ENCODE measurements at regions not wholly inside any gene's neighbourhood (a gene's known extent, or its start where the extent isn't known, plus 50 kb on each side); places are given as distances from the start of the nearest gene placed in this dataset.
A peak's percentile ranks its signal among the peaks of the same experiment; 100 is the strongest.

GRCh38 chr5:123807177-123807945, 295.4 kb downstream of the CSNK1G3 start:
- DNase-seq: peak in 1 of 5 donors; percentile 24
- Histone ChIP-seq H3K36me3 (no peaks in the 10 kb centered on the region), H3K27ac (peak overlapping the region in 10 of 12 donors; percentile 14 to 69 (median 42)), H3K27me3 (no peaks in the 10 kb centered on the region), H3K4me3 (no peak overlapping the region), H3K4me1 (peaks cover 6 to 48% (median 34%) of the 10 kb centered on the region in 12 donors), H3K9me3 (no peaks in the 10 kb centered on the region)
- WGBS, 4 donors: 41 to 54% (median 51%) methylated on average over 5 of the region's 5 CpGs
- no peak for TF ChIP-seq POLR2A (IDR thresholded peaks at IDR 0.05)
- TF ChIP-seq CTCF (IDR thresholded peaks at IDR 0.05): no peak
- intact Hi-C loops (cut with DNase I): loop anchor here in 2 of 10 donors (5.0 kb wide), 2 partner anchors 100 to 110 kb away; no protein-coding TSS in a partner anchor
- peak; percentile 75 to 82 (median 77) for ATAC-seq

- peak overlapping the region in 5 of 12 donors; percentile 48 to 69 (median 67) for H3K27ac ChIP-seq
Observed at GRCh38 chr5:123806644-123807043, 294.7 kb downstream of the CSNK1G3 start.

GRCh38 chr5:123805300-123805699, 293.3 kb downstream of the CSNK1G3 start:
- no peak for ATAC-seq
- Histone ChIP-seq H3K9me3 (no peaks in the 10 kb centered on the region), H3K27me3 (no peaks in the 10 kb centered on the region), H3K4me3 (no peak overlapping the region), H3K36me3 (no peaks in the 10 kb centered on the region), H3K27ac (no peak overlapping the region), H3K4me1 (peaks cover 5 to 39% (median 28%) of the 10 kb centered on the region in 12 donors)
- intact Hi-C loops (cut with DNase I): loop anchor here in 2 of 10 donors (5.0 kb wide), 2 partner anchors 98 to 108 kb away; no protein-coding TSS in a partner anchor
- no peak for DNase-seq
- TF ChIP-seq POLR2A (IDR thresholded peaks at IDR 0.05) (no peak), CTCF (IDR thresholded peaks at IDR 0.05) (no peak)

More at GRCh38 chr5:123806644-123807043, 294.7 kb downstream of the CSNK1G3 start:
- 48 to 62% (median 56%) methylated on average over 1 of the region's 1 CpG for WGBS, 4 donors
- H3K9me3 ChIP-seq: no peaks in the 10 kb centered on the region
- H3K27me3 ChIP-seq: no peaks in the 10 kb centered on the region
- DNase-seq (no peak), ATAC-seq (no peak)
- intact Hi-C loops (cut with DNase I): loop anchor here in 2 of 10 donors (5.0 kb wide), 2 partner anchors 99 to 109 kb away; no protein-coding TSS in a partner anchor
- TF ChIP-seq POLR2A (IDR thresholded peaks at IDR 0.05) (no peak), CTCF (IDR thresholded peaks at IDR 0.05) (no peak)
- H3K4me3 ChIP-seq: no peak overlapping the region
- no peaks in the 10 kb centered on the region for H3K36me3 ChIP-seq
- peaks cover 6 to 48% (median 34%) of the 10 kb centered on the region in 12 donors for H3K4me1 ChIP-seq

- H3K27me3 ChIP-seq: no peaks in the 10 kb centered on the region
- no peaks in the 10 kb centered on the region for H3K36me3 ChIP-seq
- H3K9me3 ChIP-seq: no peaks in the 10 kb centered on the region
- TF ChIP-seq CTCF (IDR thresholded peaks at IDR 0.05) (no peak), POLR2A (IDR thresholded peaks at IDR 0.05) (no peak)
- H3K4me1 ChIP-seq: peaks cover 0 to 20% (median 10%) of the 10 kb centered on the region in 12 donors
- no peak overlapping the region for H3K4me3 ChIP-seq
- intact Hi-C loops (cut with DNase I): no loop called here
- no peak for DNase-seq
- WGBS, 4 donors: 94% methylated on average over 3 of the region's 3 CpGs
- no peak overlapping the region for H3K27ac ChIP-seq
- no peak for ATAC-seq
Observed at GRCh38 chr5:123803359-123803758, 291.4 kb downstream of the CSNK1G3 start.
